ENCODE measurements at regions not wholly inside any gene's neighbourhood (a gene's known extent, or its start where the extent isn't known, plus 50 kb on each side); places are given as distances from the start of the nearest gene placed in this dataset.

- no peak for DNase-seq (ENCODE audit: low read depth, low spot score)
These were observed 59.3 kb downstream of the DDIT4L start for GRCh38 chr4:100130964-100131363.

GRCh38 chr4:100130491-100130890 lies 59.8 kb downstream of the DDIT4L start:
- no peak for DNase-seq (ENCODE audit: low read depth, low spot score)

- no peak for DNase-seq (ENCODE audit: low read depth, low spot score)
These were observed 60.5 kb downstream of the DDIT4L start for GRCh38 chr4:100129774-100130173.

- DNase-seq (ENCODE audit: low read depth, low spot score): no peak
These were observed 61.9 kb downstream of the DDIT4L start for GRCh38 chr4:100128338-100128737.

GRCh38 chr4:100124715-100125114 lies 65.6 kb downstream of the DDIT4L start:
- DNase-seq (ENCODE audit: low read depth, low spot score): no peak

- no peak for DNase-seq (ENCODE audit: low read depth, low spot score)
These were observed 72.1 kb downstream of the DDIT4L start for GRCh38 chr4:100118181-100118580.

GRCh38 chr4:100117750-100118149 lies 72.5 kb downstream of the DDIT4L start:
- DNase-seq (ENCODE audit: low read depth, low spot score): no peak

- DNase-seq (ENCODE audit: low read depth, low spot score): no peak
These were observed 75.4 kb downstream of the DDIT4L start for GRCh38 chr4:100114909-100115308.

- DNase-seq (ENCODE audit: low read depth, low spot score): no peak
These were observed 76.5 kb downstream of the DDIT4L start for GRCh38 chr4:100113732-100114131.

- DNase-seq (ENCODE audit: low read depth, low spot score): no peak
These were observed 77.2 kb downstream of the DDIT4L start for GRCh38 chr4:100113096-100113495.

- no peak for DNase-seq (ENCODE audit: low read depth, low spot score)
These were observed 80.3 kb downstream of the DDIT4L start for GRCh38 chr4:100109921-100110320.

- DNase-seq (ENCODE audit: low read depth, low spot score): no peak
These were observed 81.4 kb downstream of the DDIT4L start for GRCh38 chr4:100108869-100109268.

GRCh38 chr4:100106982-100107381 lies 83.3 kb downstream of the DDIT4L start:
- DNase-seq (ENCODE audit: low read depth, low spot score): no peak

- DNase-seq (ENCODE audit: low read depth, low spot score): no peak
These were observed 86.6 kb downstream of the DDIT4L start for GRCh38 chr4:100103671-100104070.

- DNase-seq (ENCODE audit: low read depth, low spot score): no peak
These were observed 89.3 kb downstream of the DDIT4L start for GRCh38 chr4:100100985-100101384.

- DNase-seq (ENCODE audit: low read depth, low spot score): no peak
These were observed 90.5 kb downstream of the DDIT4L start for GRCh38 chr4:100099746-100100145.

- DNase-seq (ENCODE audit: low read depth, low spot score): no peak
These were observed 91.6 kb downstream of the DDIT4L start for GRCh38 chr4:100098681-100099080.

- DNase-seq (ENCODE audit: low read depth, low spot score): no peak
These were observed 92.2 kb downstream of the DDIT4L start for GRCh38 chr4:100098011-100098545.

GRCh38 chr4:100095729-100096595 lies 94.3 kb downstream of the DDIT4L start:
- DNase-seq (ENCODE audit: low read depth, low spot score): peak; percentile 21

- peak; percentile 93 for DNase-seq (ENCODE audit: low read depth, low spot score)
These were observed 97.0 kb downstream of the DDIT4L start for GRCh38 chr4:100093091-100093866.

- no peak for DNase-seq (ENCODE audit: low read depth, low spot score)
These were observed 102.5 kb downstream of the DDIT4L start for GRCh38 chr4:100087743-100088142.

- no peak for DNase-seq (ENCODE audit: low read depth, low spot score)
These were observed 103.4 kb downstream of the DDIT4L start for GRCh38 chr4:100086766-100087431.
